WTC11 (cell line): ENCODE measurements at regions not wholly inside any gene's neighbourhood (a gene's known extent, or its start where the extent isn't known, plus 50 kb on each side); places are given as distances from the start of the nearest gene placed in this dataset.

ENCODE experiments used
- ATAC-seq: fragments of 200-7000 bp; cut with Tn5 transposase; 2 replicates; pipeline ENCODE4 v1.10.0; 2021; ENCODE audit warnings: mild to moderate bottlenecking, moderate library complexity
- CTCF ChIA-PET: fragments of 300-600 bp; sonication (Branson Sonifier 250); formaldehyde crosslinking; loops from one replicate; lab custom pipeline; 2021; ENCODE audit warnings: antibody characterized with exemption; lab: Charles Lee
- POLR2A ChIA-PET: fragments of 350-600 bp; sonication (Branson Sonifier 250); formaldehyde crosslinking; loops from one replicate; lab custom pipeline; 2021; ENCODE audit warnings: antibody characterized with exemption; lab: Charles Lee
- DNase-seq: peaks from one replicate; pipeline ENCODE4 v3.0.0; 2021; ENCODE audit warnings: low spot score
- H3K27ac Mint-ChIP-seq: 2 replicates; pipeline ENCODE4 v1.8.0; 2021; ENCODE audit warnings: mixed read lengths
- H3K27me3 Mint-ChIP-seq: 2 replicates; pipeline ENCODE4 v1.8.0; 2021; ENCODE audit warnings: low read depth, mild to moderate bottlenecking, moderate library complexity, mixed read lengths
- H3K36me3 Mint-ChIP-seq: 2 replicates; pipeline ENCODE4 v1.8.0; 2021; ENCODE audit warnings: mixed read lengths
- H3K4me1 Mint-ChIP-seq: 2 replicates; pipeline ENCODE4 v1.8.0; 2022; ENCODE audit warnings: mixed read lengths
- H3K4me3 Mint-ChIP-seq: 2 replicates; pipeline ENCODE4 v1.8.0; 2021; ENCODE audit warnings: mild to moderate bottlenecking, moderate library complexity, mixed read lengths
- H3K9me3 Mint-ChIP-seq: 2 replicates; pipeline ENCODE4 v1.8.0; 2021; ENCODE audit warnings: mixed read lengths
- ATF3 ChIP-seq: sonication (generic); formaldehyde crosslinking; conservative IDR thresholded peaks from 2 replicates; pipeline ENCODE4 v1.8.1; 2022; ENCODE audit warnings: mild to moderate bottlenecking, missing genetic modification reagents
- CREB1 ChIP-seq: sonication (generic); formaldehyde crosslinking; IDR thresholded peaks from 2 replicates; pipeline ENCODE4 v1.8.0; 2023; ENCODE audit warnings: mild to moderate bottlenecking, missing genetic modification reagents
- E2F4 ChIP-seq: sonication (generic); formaldehyde crosslinking; IDR thresholded peaks from 2 replicates; pipeline ENCODE4 v1.8.1; 2022; ENCODE audit warnings: low read depth, mild to moderate bottlenecking, moderate library complexity, missing genetic modification reagents, borderline replicate concordance
- ELF4 ChIP-seq: sonication (generic); formaldehyde crosslinking; IDR thresholded peaks from 2 replicates; pipeline ENCODE4 v1.8.1; 2022; ENCODE audit warnings: low read depth, mild to moderate bottlenecking, moderate library complexity, missing genetic modification reagents
- ERG ChIP-seq: fragments of 250-450 bp; sonication (Bioruptor Pico); IDR thresholded peaks from 2 replicates; pipeline ENCODE4 v1.8.0; 2021; ENCODE audit warnings: mild to moderate bottlenecking
- HMGA2 ChIP-seq: fragments of 250-450 bp; sonication (Bioruptor Pico); IDR thresholded peaks from 2 replicates; pipeline ENCODE4 v1.4.0; 2021; ENCODE audit warnings: mild to moderate bottlenecking, moderate library complexity
- KAT7 ChIP-seq: sonication (generic); formaldehyde crosslinking; IDR thresholded peaks from 2 replicates; pipeline ENCODE4 v1.8.1; 2023; ENCODE audit warnings: missing genetic modification reagents, mild to moderate bottlenecking, borderline replicate concordance
- NFE2L1 ChIP-seq: sonication (generic); formaldehyde crosslinking; IDR thresholded peaks from 2 replicates; pipeline ENCODE4 v1.8.1; 2023; ENCODE audit warnings: missing genetic modification reagents
- RELA ChIP-seq: sonication (generic); formaldehyde crosslinking; IDR thresholded peaks from 2 replicates; pipeline ENCODE4 v1.8.1; 2022; ENCODE audit warnings: missing genetic modification reagents, mild to moderate bottlenecking, borderline replicate concordance
- SP1 ChIP-seq: sonication (generic); formaldehyde crosslinking; conservative IDR thresholded peaks from 2 replicates; pipeline ENCODE4 v1.8.1; 2022; ENCODE audit warnings: missing genetic modification reagents
- TCF7 ChIP-seq: sonication (generic); formaldehyde crosslinking; IDR thresholded peaks from 2 replicates; pipeline ENCODE4 v1.8.0; 2022; ENCODE audit warnings: mild to moderate bottlenecking, low read depth, missing genetic modification reagents, moderate library complexity
- TEAD4 ChIP-seq: sonication (generic); formaldehyde crosslinking; IDR thresholded peaks from 2 replicates; pipeline ENCODE4 v1.8.0; 2022; ENCODE audit warnings: mild to moderate bottlenecking, missing genetic modification reagents
- TP53 ChIP-seq: sonication (generic); formaldehyde crosslinking; IDR thresholded peaks from 2 replicates; pipeline ENCODE4 v1.8.1; 2023; ENCODE audit warnings: mild to moderate bottlenecking, missing genetic modification reagents
- ZBTB21 ChIP-seq: sonication (generic); formaldehyde crosslinking; IDR thresholded peaks from 2 replicates; pipeline ENCODE4 v1.8.1; 2023; ENCODE audit warnings: mild to moderate bottlenecking, missing genetic modification reagents, borderline replicate concordance
- ZNF121 ChIP-seq: sonication (generic); formaldehyde crosslinking; IDR thresholded peaks from 2 replicates; pipeline ENCODE4 v1.8.0; 2023; ENCODE audit warnings: missing genetic modification reagents
- ZNF232 ChIP-seq: sonication (generic); formaldehyde crosslinking; IDR thresholded peaks from 2 replicates; pipeline ENCODE4 v1.8.0; 2022; ENCODE audit warnings: mild to moderate bottlenecking, missing genetic modification reagents
- ZNF416 ChIP-seq: fragments of 250-450 bp; sonication (Bioruptor Pico); IDR thresholded peaks from 2 replicates; pipeline ENCODE4 v1.9.0; 2021; ENCODE audit warnings: mild to moderate bottlenecking, inconsistent platforms
- ZNF423 ChIP-seq: fragments of 250-450 bp; sonication (Bioruptor Pico); IDR thresholded peaks from 2 replicates; pipeline ENCODE4 v2.1.2; 2022; ENCODE audit warnings: mild to moderate bottlenecking, moderate library complexity
- ZNF532 ChIP-seq: fragments of 250-450 bp; sonication (Bioruptor Pico); IDR thresholded peaks from 2 replicates; pipeline ENCODE4 v1.9.0; 2021; ENCODE audit warnings: mild to moderate bottlenecking, borderline replicate concordance
- TF ChIP-seq, protein P1 (sequence below): sonication (generic); formaldehyde crosslinking; IDR thresholded peaks from 2 replicates; pipeline ENCODE4 v1.8.0; 2022; ENCODE audit warnings: mild to moderate bottlenecking, missing genetic modification reagents
- TF ChIP-seq, protein P2 (sequence below): sonication (generic); formaldehyde crosslinking; IDR thresholded peaks from 2 replicates; pipeline ENCODE4 v1.8.1; 2023; ENCODE audit warnings: mild to moderate bottlenecking, missing genetic modification reagents, moderate library complexity
- TF ChIP-seq, protein P3 (sequence below): fragments of 250-450 bp; sonication (Bioruptor Pico); IDR thresholded peaks from 2 replicates; pipeline ENCODE4 v1.9.0; 2021; ENCODE audit warnings: mild to moderate bottlenecking

- Mint-ChIP-seq H3K27me3 (peaks cover 5% of the 10 kb centered on the region; the same call in 1 of the 2 replicates), H3K9me3 (peaks cover 13% of the 10 kb centered on the region), H3K36me3 (no peaks in the 10 kb centered on the region; the same call in 1 of the 2 replicates), H3K4me1 (no peaks in the 10 kb centered on the region), H3K4me3 (no peak overlapping the region), H3K27ac (no peak overlapping the region)
- no peak for ATAC-seq
- ChIA-PET POLR2A (no interaction called here), CTCF (no interaction called here)
- TF ChIP-seq ZNF532 (CRISPR knock-in tag): no peak
- no peak for TF ChIP-seq ZNF232
- no peak for TF ChIP-seq HMGA2
- no peak for TF ChIP-seq ATF3 (CRISPR knock-in tag)
- TF ChIP-seq TP53 (CRISPR knock-in tag): no peak
- TF ChIP-seq, protein P1, sequence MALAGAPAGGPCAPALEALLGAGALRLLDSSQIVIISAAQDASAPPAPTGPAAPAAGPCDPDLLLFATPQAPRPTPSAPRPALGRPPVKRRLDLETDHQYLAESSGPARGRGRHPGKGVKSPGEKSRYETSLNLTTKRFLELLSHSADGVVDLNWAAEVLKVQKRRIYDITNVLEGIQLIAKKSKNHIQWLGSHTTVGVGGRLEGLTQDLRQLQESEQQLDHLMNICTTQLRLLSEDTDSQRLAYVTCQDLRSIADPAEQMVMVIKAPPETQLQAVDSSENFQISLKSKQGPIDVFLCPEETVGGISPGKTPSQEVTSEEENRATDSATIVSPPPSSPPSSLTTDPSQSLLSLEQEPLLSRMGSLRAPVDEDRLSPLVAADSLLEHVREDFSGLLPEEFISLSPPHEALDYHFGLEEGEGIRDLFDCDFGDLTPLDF: no peak
- TF ChIP-seq E2F4: no peak
- no peak for DNase-seq
Observed at GRCh38 chr22:47304854-47305253, 542.4 kb downstream of the TBC1D22A start.

GRCh38 chr22:47304191-47304831 is 541.9 kb downstream of the TBC1D22A start:
- Mint-ChIP-seq H3K27me3 (peaks cover 5% of the 10 kb centered on the region; the same call in 1 of the 2 replicates), H3K27ac (no peak overlapping the region), H3K4me3 (no peak overlapping the region), H3K36me3 (no peaks in the 10 kb centered on the region; the same call in 1 of the 2 replicates), H3K4me1 (no peaks in the 10 kb centered on the region), H3K9me3 (peaks cover 13% of the 10 kb centered on the region)
- no peak for ATAC-seq
- ChIA-PET CTCF (no interaction called here), POLR2A (no interaction called here)
- TF ChIP-seq ELF4 (CRISPR knock-in tag) (no peak), NFE2L1 (CRISPR knock-in tag) (no peak), ZBTB21 (no peak), TP53 (CRISPR knock-in tag) (no peak), TEAD4 (CRISPR knock-in tag) (no peak), KAT7 (CRISPR knock-in tag) (no peak), TCF7 (no peak), SP1 (CRISPR knock-in tag) (no peak), ZNF121 (CRISPR knock-in tag) (no peak), ERG (CRISPR knock-in tag) (no peak), RELA (CRISPR knock-in tag) (no peak), ZNF416 (CRISPR knock-in tag) (no peak), ZNF423 (CRISPR knock-in tag) (no peak), CREB1 (CRISPR knock-in tag) (no peak)
- TF ChIP-seq, protein P2, sequence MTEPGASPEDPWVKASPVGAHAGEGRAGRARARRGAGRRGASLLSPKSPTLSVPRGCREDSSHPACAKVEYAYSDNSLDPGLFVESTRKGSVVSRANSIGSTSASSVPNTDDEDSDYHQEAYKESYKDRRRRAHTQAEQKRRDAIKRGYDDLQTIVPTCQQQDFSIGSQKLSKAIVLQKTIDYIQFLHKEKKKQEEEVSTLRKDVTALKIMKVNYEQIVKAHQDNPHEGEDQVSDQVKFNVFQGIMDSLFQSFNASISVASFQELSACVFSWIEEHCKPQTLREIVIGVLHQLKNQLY (CRISPR knock-in tag): no peak
- TF ChIP-seq, protein P3, sequence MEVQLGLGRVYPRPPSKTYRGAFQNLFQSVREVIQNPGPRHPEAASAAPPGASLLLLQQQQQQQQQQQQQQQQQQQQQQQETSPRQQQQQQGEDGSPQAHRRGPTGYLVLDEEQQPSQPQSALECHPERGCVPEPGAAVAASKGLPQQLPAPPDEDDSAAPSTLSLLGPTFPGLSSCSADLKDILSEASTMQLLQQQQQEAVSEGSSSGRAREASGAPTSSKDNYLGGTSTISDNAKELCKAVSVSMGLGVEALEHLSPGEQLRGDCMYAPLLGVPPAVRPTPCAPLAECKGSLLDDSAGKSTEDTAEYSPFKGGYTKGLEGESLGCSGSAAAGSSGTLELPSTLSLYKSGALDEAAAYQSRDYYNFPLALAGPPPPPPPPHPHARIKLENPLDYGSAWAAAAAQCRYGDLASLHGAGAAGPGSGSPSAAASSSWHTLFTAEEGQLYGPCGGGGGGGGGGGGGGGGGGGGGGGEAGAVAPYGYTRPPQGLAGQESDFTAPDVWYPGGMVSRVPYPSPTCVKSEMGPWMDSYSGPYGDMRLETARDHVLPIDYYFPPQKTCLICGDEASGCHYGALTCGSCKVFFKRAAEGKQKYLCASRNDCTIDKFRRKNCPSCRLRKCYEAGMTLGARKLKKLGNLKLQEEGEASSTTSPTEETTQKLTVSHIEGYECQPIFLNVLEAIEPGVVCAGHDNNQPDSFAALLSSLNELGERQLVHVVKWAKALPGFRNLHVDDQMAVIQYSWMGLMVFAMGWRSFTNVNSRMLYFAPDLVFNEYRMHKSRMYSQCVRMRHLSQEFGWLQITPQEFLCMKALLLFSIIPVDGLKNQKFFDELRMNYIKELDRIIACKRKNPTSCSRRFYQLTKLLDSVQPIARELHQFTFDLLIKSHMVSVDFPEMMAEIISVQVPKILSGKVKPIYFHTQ (CRISPR knock-in tag): no peak
- no peak for DNase-seq
